ENCODE measurements at regions not wholly inside any gene's neighbourhood (a gene's known extent, or its start where the extent isn't known, plus 50 kb on each side); places are given as distances from the start of the nearest gene placed in this dataset.

DNA sequence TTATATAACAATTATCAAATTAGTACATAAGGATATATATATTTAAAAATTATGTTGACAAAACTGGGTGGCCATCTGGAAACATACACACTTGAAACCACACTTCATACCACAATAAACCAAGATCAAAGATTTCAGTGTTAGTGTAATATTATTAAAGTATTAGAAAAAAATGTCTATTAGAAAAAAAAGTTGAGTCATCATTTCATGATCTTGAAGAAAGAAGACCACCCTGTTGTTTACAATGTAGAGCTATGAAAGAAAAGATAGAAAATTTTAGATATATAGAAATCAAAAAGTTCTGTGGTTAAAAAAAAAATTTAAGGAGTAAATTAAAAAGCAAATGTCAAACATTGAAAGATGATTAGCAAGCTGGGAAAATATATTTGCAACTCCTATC is 224.5 kb upstream of the CDH20 start:
- in situ Hi-C loops (cut with MboI; ENCODE audit: low sequenced_read_pairs) (no loop called here), dilution Hi-C loops (cut with HindIII; ENCODE audit: low sequenced_read_pairs, unreplicated experiment) (no loop called here), intact Hi-C loops (cut with micrococcal nuclease) (no loop called here)
- H2BK120ac ChIP-seq (ENCODE audit: low read depth, low read length) = no peak overlapping the region
- H3K4me3 ChIP-seq (ENCODE audit: insufficient read depth, low read depth, low read length) = no peak overlapping the region
- no peak overlapping the region for H3K18ac ChIP-seq (ENCODE audit: low read depth, low read length)
- no peak for TF ChIP-seq RFX5 (IDR thresholded peaks at IDR 0.05; ENCODE audit: low read depth, low read length)
- TF ChIP-seq MAFK (IDR thresholded peaks at IDR 0.05; ENCODE audit: low read depth, low read length) = peak; percentile 22; the same call in 1 of the 2 replicates
- no peaks in the 10 kb centered on the region for H3K79me1 ChIP-seq (ENCODE audit: low read depth in 1 of 2, low read length in 2 of 2)
- H2BK20ac ChIP-seq (ENCODE audit: low read depth, low read length) = no peak overlapping the region
- H4K20me1 ChIP-seq (ENCODE audit: insufficient read depth, low read length) = no peaks in the 10 kb centered on the region
- no peak overlapping the region for H3K14ac ChIP-seq (replicated peaks; ENCODE audit: low read depth, low read length)
- H2AFZ ChIP-seq (replicated peaks; ENCODE audit: low read length, poor library complexity) = no peak overlapping the region
- no peak overlapping the region for H2BK5ac ChIP-seq (ENCODE audit: low read depth, low read length, poor library complexity, severe bottlenecking)
- POLR2A ChIA-PET (ENCODE audit: unreplicated experiment) = no interaction called here
- no peak overlapping the region for H2AK5ac ChIP-seq (ENCODE audit: low read depth, low read length)
- ATAC-seq (ENCODE audit: low read depth) (no peak), DNase-seq (no peak)
- CTCF ChIA-PET = no interaction called here
- H3K36me3 ChIP-seq (ENCODE audit: control insufficient read depth, insufficient read depth, low read length) = no peaks in the 10 kb centered on the region
- no TSS peak for BruUV-seq (replicated peaks)
- H3K56ac ChIP-seq (ENCODE audit: extremely low read depth, insufficient read depth, low read length) = no peak overlapping the region
- no peak overlapping the region for H4K91ac ChIP-seq (ENCODE audit: insufficient read depth, low read depth, low read length)
- H3K27ac ChIP-seq (ENCODE audit: insufficient read depth, low read length) = no peak overlapping the region
- H4K5ac ChIP-seq (ENCODE audit: low read depth, low read length) = no peak overlapping the region
- H3K4me2 ChIP-seq (ENCODE audit: low read depth, low read length) = no peak overlapping the region
- no peak overlapping the region for H3K9ac ChIP-seq (ENCODE audit: low read depth, low read length)
- no peak overlapping the region for H4K8ac ChIP-seq (ENCODE audit: low read depth in 2 of 2, low read length in 2 of 2)
- H3K9me1 ChIP-seq (ENCODE audit: insufficient read depth, low read length) = no peaks in the 10 kb centered on the region
- no peak overlapping the region for H3K4ac ChIP-seq (ENCODE audit: low read depth, low read length)
- no peaks in the 10 kb centered on the region for H3K4me1 ChIP-seq (ENCODE audit: control insufficient read depth, insufficient read depth, low read length)
- no peak overlapping the region for H2AK9ac ChIP-seq (replicated peaks; ENCODE audit: low read depth, low read length, poor library complexity)
- no peak overlapping the region for H2BK15ac ChIP-seq (ENCODE audit: low read depth, low read length)
- H3K23ac ChIP-seq (ENCODE audit: low read depth, low read length) = no peak overlapping the region
- no peaks in the 10 kb centered on the region for H3K27me3 ChIP-seq (ENCODE audit: control insufficient read depth, insufficient read depth, low read length)
- no peaks in the 10 kb centered on the region for H3K9me3 ChIP-seq (ENCODE audit: control insufficient read depth, insufficient read depth, low read length)

Measured in IMR-90 (cell line).